KMS-11 (cell line): ENCODE measurements at regions not wholly inside any gene's neighbourhood (a gene's known extent, or its start where the extent isn't known, plus 50 kb on each side); places are given as distances from the start of the nearest gene placed in this dataset.

Experiments
- H2AFZ ChIP-seq: fragments of 200-600 bp; sonication (generic); 2 replicates; pipeline ENCODE4 v1.6.1; 2016; ENCODE audit warnings: antibody characterized with exemption, mixed run types, low read depth
- H3K27ac ChIP-seq: fragments of 200-600 bp; sonication (generic); 2 replicates; pipeline ENCODE4 v1.6.1; 2016; ENCODE audit warnings: mild to moderate bottlenecking, mixed run types
- H3K27me3 ChIP-seq: fragments of 200-600 bp; sonication (generic); 2 replicates; pipeline ENCODE4 v1.6.1; 2017; ENCODE audit warnings: mild to moderate bottlenecking, low read depth, mixed run types, moderate library complexity; ENCODE audit not compliant: insufficient read depth
- H3K36me3 ChIP-seq: fragments of 200-600 bp; sonication (generic); 2 replicates; pipeline ENCODE4 v1.6.1; 2017; ENCODE audit warnings: mild to moderate bottlenecking, mixed run types; ENCODE audit not compliant: insufficient read depth
- H3K4me1 ChIP-seq: fragments of 200-600 bp; sonication (generic); 2 replicates; pipeline ENCODE4 v1.6.1; 2016; ENCODE audit warnings: mild to moderate bottlenecking, low read depth, mixed run types; ENCODE audit not compliant: poor library complexity, severe bottlenecking
- H3K4me2 ChIP-seq: fragments of 200-600 bp; sonication (generic); 2 replicates; pipeline ENCODE4 v1.7.0; 2016; ENCODE audit warnings: mild to moderate bottlenecking, mixed run types
- H3K4me3 ChIP-seq: fragments of 200-600 bp; sonication (generic); IDR thresholded peaks from 2 replicates; pipeline ENCODE4 v1.6.1; 2017; ENCODE audit warnings: low read depth, low read length, mixed read lengths; ENCODE audit not compliant: insufficient read depth
- H3K79me2 ChIP-seq: fragments of 200-600 bp; sonication (generic); 2 replicates; pipeline ENCODE4 v1.6.1; 2016; ENCODE audit warnings: low read depth, mixed run types; ENCODE audit not compliant: insufficient read depth
- H3K9ac ChIP-seq: fragments of 200-600 bp; sonication (generic); 2 replicates; pipeline ENCODE4 v1.6.1; 2016; ENCODE audit warnings: mild to moderate bottlenecking, mixed run types
- H4K20me1 ChIP-seq: fragments of 200-600 bp; sonication (generic); 2 replicates; pipeline ENCODE4 v1.6.1; 2016; ENCODE audit warnings: mild to moderate bottlenecking, mixed run types; ENCODE audit not compliant: insufficient read depth
- CTCF ChIP-seq: fragments of 200-600 bp; sonication (generic); conservative IDR thresholded peaks from 2 replicates; pipeline ENCODE4 v1.6.1; 2017; ENCODE audit warnings: low read depth, mild to moderate bottlenecking, antibody characterized with exemption, low read length, moderate library complexity, mixed read lengths

GRCh38 chr11:130808541-130808940 is 107.7 kb downstream of the SNX19 start:
- H3K27ac ChIP-seq, result no peak overlapping the region

GRCh38 chr11:130813196-130813595 is 103.1 kb downstream of the SNX19 start:
- Histone ChIP-seq H3K79me2 (no peaks in the 10 kb centered on the region), H2AFZ (no peak overlapping the region), H3K4me3 (no peak overlapping the region), H3K4me2 (no peak overlapping the region), H3K36me3 (no peaks in the 10 kb centered on the region), H3K27ac (no peak overlapping the region), H4K20me1 (no peaks in the 10 kb centered on the region), H3K9ac (no peak overlapping the region), H3K4me1 (no peaks in the 10 kb centered on the region), H3K27me3 (no peaks in the 10 kb centered on the region)
- no peak for TF ChIP-seq CTCF

More at GRCh38 chr11:130808541-130808940, 107.7 kb downstream of the SNX19 start:
- Histone ChIP-seq H3K27me3 (no peaks in the 10 kb centered on the region), H3K4me1 (no peaks in the 10 kb centered on the region), H3K4me2 (no peak overlapping the region), H3K9ac (no peak overlapping the region), H4K20me1 (no peaks in the 10 kb centered on the region), H3K79me2 (no peaks in the 10 kb centered on the region), H3K4me3 (no peak overlapping the region), H2AFZ (no peak overlapping the region), H3K36me3 (no peaks in the 10 kb centered on the region)
- no peak for TF ChIP-seq CTCF

GRCh38 chr11:130813638-130814037 is 102.6 kb downstream of the SNX19 start:
- Histone ChIP-seq H3K36me3 (no peaks in the 10 kb centered on the region), H3K4me1 (no peaks in the 10 kb centered on the region), H3K79me2 (no peaks in the 10 kb centered on the region), H3K27me3 (no peaks in the 10 kb centered on the region), H3K9ac (no peak overlapping the region), H2AFZ (no peak overlapping the region), H4K20me1 (no peaks in the 10 kb centered on the region), H3K27ac (no peak overlapping the region), H3K4me2 (no peak overlapping the region), H3K4me3 (no peak overlapping the region)
- no peak for TF ChIP-seq CTCF

- Histone ChIP-seq H3K79me2 (no peaks in the 10 kb centered on the region), H3K36me3 (no peaks in the 10 kb centered on the region), H2AFZ (no peak overlapping the region), H3K9ac (no peak overlapping the region), H3K27me3 (no peaks in the 10 kb centered on the region), H3K4me2 (no peak overlapping the region), H4K20me1 (no peaks in the 10 kb centered on the region), H3K4me1 (no peaks in the 10 kb centered on the region), H3K4me3 (no peak overlapping the region), H3K27ac (no peak overlapping the region)
- TF ChIP-seq CTCF, result no peak
Observed at GRCh38 chr11:130814440-130815096, 101.7 kb downstream of the SNX19 start.
